HepG2 (cell line): ENCODE measurements at regions not wholly inside any gene's neighbourhood (a gene's known extent, or its start where the extent isn't known, plus 50 kb on each side); places are given as distances from the start of the nearest gene placed in this dataset.

Experiments used
- ATAC-seq: fragments of 200-7000 bp; cut with Tn5 transposase; 3 replicates; pipeline ENCODE4 v1.9.1; 2020; ENCODE audit warnings: mild to moderate bottlenecking, moderate library complexity
- BruUV-seq: library from RNA; stranded (reverse); fragments of 400-500 nt; replicated peaks from 2 replicates; lab custom pipeline; 2021; lab: Mats Ljungman, UMichigan
- CTCF ChIA-PET: fragments of 300-600 bp; formaldehyde crosslinking; extraction: SDS; loops from one replicate; lab custom pipeline; 2021; ENCODE audit warnings: low total read pairs, inconsistent platforms, low intra/inter-chr PET ratio; lab: Yijun Ruan, JAX
- POLR2A ChIA-PET: fragments of 350-600 bp; sonication (Branson Sonifier 250); formaldehyde crosslinking; loops from one replicate; lab custom pipeline; 2020; ENCODE audit warnings: antibody characterized with exemption, inconsistent platforms; lab: Yijun Ruan, JAX
- DNase-seq: peaks from one replicate; pipeline ENCODE4 v3.0.0-alpha.2; 2015; ENCODE audit warnings: low spot score
- FAIRE-seq: peaks from 3 replicates; lab custom pipeline; 2011; peaks lifted over from hg19 to GRCh38; lab: Jason Lieb, UNC
- H2AFZ ChIP-seq: one replicate; pipeline ENCODE4 v1.6.1; 2011; ENCODE audit warnings: low read length, inconsistent platforms
- H3K27ac ChIP-seq: fragments of 300-600 bp; 3 replicates; pipeline ENCODE4 v1.8.0; 2011; ENCODE audit warnings: mixed run types, mild to moderate bottlenecking, mixed read lengths, low read length, inconsistent platforms; ENCODE audit not compliant: insufficient read depth; ENCODE audit errors: extremely low read length
- H3K27me3 ChIP-seq, 2 experiments: fragments of 200-600 bp in 1 of 2; 2 replicates in 1 of 2; 3 replicates in 1 of 2; pipeline versions ENCODE4 v1.6.0 to v1.8.0; 2011; ENCODE audit warnings: low read length in 2 of 2, mild to moderate bottlenecking in 2 of 2, moderate library complexity in 2 of 2, inconsistent platforms in 1 of 2; ENCODE audit not compliant: insufficient read depth in 2 of 2, control insufficient read depth in 1 of 2
- H3K36me3 ChIP-seq, 2 experiments: fragments of 200-600 bp in 1 of 2; replicated peaks in 1 of 2; 2 replicates in 1 of 2; 3 replicates in 1 of 2; pipeline versions ENCODE4 v1.5.1 to v1.8.0; 2011; ENCODE audit warnings: low read length in 2 of 2, inconsistent platforms in 1 of 2; ENCODE audit not compliant: insufficient read depth in 2 of 2, control insufficient read depth in 1 of 2
- H3K4me1 ChIP-seq: 2 replicates; pipeline ENCODE4 v1.5.1; 2012; ENCODE audit warnings: low read length, inconsistent platforms; ENCODE audit not compliant: insufficient read depth
- H3K4me2 ChIP-seq: 2 replicates; pipeline ENCODE4 v1.6.0; 2011; ENCODE audit warnings: low read depth, low read length, inconsistent platforms
- H3K4me3 ChIP-seq, 3 experiments: fragments of 200-600 bp in 1 of 3; sonication (generic), shearing (Covaris generic) in 1 of 3; replicated peaks in 1 of 3; 2 replicates each; pipeline ENCODE4 v1.5.1; 2011 to 2016; ENCODE audit warnings: low read length in 3 of 3, inconsistent platforms in 2 of 3, low read depth in 2 of 3, mild to moderate bottlenecking in 2 of 3, control low read depth in 1 of 3, mixed read lengths in 1 of 3; ENCODE audit not compliant: insufficient read depth in 1 of 3
- H3K79me2 ChIP-seq: one replicate; pipeline ENCODE4 v1.6.1; 2011; ENCODE audit warnings: low read length, inconsistent platforms; ENCODE audit not compliant: insufficient read depth
- H3K9ac ChIP-seq: 2 replicates; pipeline ENCODE4 v1.6.0; 2011; ENCODE audit warnings: mild to moderate bottlenecking, low read depth, low read length, inconsistent platforms; ENCODE audit not compliant: insufficient read depth
- H3K9me3 ChIP-seq: 2 replicates; pipeline ENCODE4 v1.5.1; 2012; ENCODE audit warnings: mild to moderate bottlenecking, low read length
- H4K20me1 ChIP-seq: 2 replicates; pipeline ENCODE4 v1.6.0; 2011; ENCODE audit warnings: inconsistent platforms, mild to moderate bottlenecking, low read length, moderate library complexity; ENCODE audit not compliant: insufficient read depth
- ATF5 ChIP-seq: sonication (generic); formaldehyde crosslinking; IDR thresholded peaks from 2 replicates; pipeline ENCODE4 v1.4.0; 2020; ENCODE audit warnings: mild to moderate bottlenecking, low read depth, missing genetic modification reagents
- CENPT ChIP-seq: sonication (generic); formaldehyde crosslinking; IDR thresholded peaks from 2 replicates; pipeline ENCODE4 v1.8.0; 2022; ENCODE audit warnings: low read depth, mild to moderate bottlenecking, moderate library complexity, missing genetic modification reagents
- GRHL1 ChIP-seq: sonication (generic); formaldehyde crosslinking; conservative IDR thresholded peaks from 2 replicates; pipeline ENCODE4 v1.8.0; 2022; ENCODE audit warnings: missing genetic modification reagents
- MLLT10 ChIP-seq: sonication (generic); formaldehyde crosslinking; IDR thresholded peaks from 2 replicates; pipeline ENCODE4 v1.4.0; 2020; ENCODE audit warnings: missing genetic modification reagents
- NFYC ChIP-seq: IDR thresholded peaks from 2 replicates; pipeline ENCODE4 v1.6.1; 2016; ENCODE audit warnings: missing genetic modification reagents, missing compliant biosample characterization
- RARG ChIP-seq: sonication (generic); formaldehyde crosslinking; IDR thresholded peaks from 2 replicates; pipeline ENCODE4 v1.4.0; 2020; ENCODE audit warnings: low read depth, mild to moderate bottlenecking, missing genetic modification reagents
- SMC3 ChIP-seq: IDR thresholded peaks from 2 replicates; pipeline ENCODE4 v1.6.1; 2011; ENCODE audit warnings: low read length, improper control_type of control experiment
- TCF12 ChIP-seq, 2 experiments: fragments of 450-650 bp in 1 of 2; sonication (generic) in 1 of 2; formaldehyde crosslinking in 1 of 2; IDR thresholded peaks; 2 replicates each; pipeline versions ENCODE4 v1.6.1 to v1.8.0; 2017 to 2022; ENCODE audit warnings: antibody characterized with exemption in 1 of 2, mild to moderate bottlenecking in 1 of 2, missing genetic modification reagents in 1 of 2, moderate library complexity in 1 of 2
- TGIF2 ChIP-seq: IDR thresholded peaks from 2 replicates; pipeline ENCODE4 v1.6.1; 2016; ENCODE audit warnings: control low read depth, missing compliant biosample characterization
- ZBED4 ChIP-seq: sonication (generic); formaldehyde crosslinking; IDR thresholded peaks from 2 replicates; pipeline ENCODE4 v1.4.0; 2020; ENCODE audit warnings: missing genetic modification reagents, borderline replicate concordance
- ZBTB33 ChIP-seq: sonication (generic); formaldehyde crosslinking; IDR thresholded peaks from 2 replicates; pipeline ENCODE4 v1.4.0; 2020; ENCODE audit warnings: missing genetic modification reagents
- ZNF256 ChIP-seq: sonication (generic); formaldehyde crosslinking; conservative IDR thresholded peaks from 2 replicates; pipeline ENCODE4 v1.4.0; 2020; ENCODE audit warnings: missing genetic modification reagents
- WGBS: methylation state at CpG from one replicate; pipeline ENCODE4 v1.1.6; 2017; ENCODE audit warnings: low lambda C conversion rate; 5-methylcytosine and 5-hydroxymethylcytosine counted together
- in situ Hi-C: cut with HindIII; loops from 2 replicates; pipeline ENCODE4 v1.10.0; 2017; ENCODE audit warnings: low pct_unique_long_range_greater_than_20kb; ENCODE audit not compliant: extremely low pct_ligation_motif_present
- intact Hi-C: fragments of 100-400 bp; cut with micrococcal nuclease; formaldehyde crosslinking; loops from one replicate; pipeline ENCODE4 v1.10.0; 2022; ENCODE audit not compliant: unreplicated experiment

GRCh38 chr5:13186177-13186576, 758.3 kb downstream of the DNAH5 start:
- no peak overlapping the region for H3K4me2 ChIP-seq
- DNase-seq (no peak), ATAC-seq (no peak), FAIRE-seq (no peak)
- no peak overlapping the region for H3K4me3 ChIP-seq
- no peaks in the 10 kb centered on the region for H4K20me1 ChIP-seq
- no peaks in the 10 kb centered on the region for H3K79me2 ChIP-seq
- no peak overlapping the region for H3K27ac ChIP-seq
- H3K36me3 ChIP-seq: no peaks in the 10 kb centered on the region
- H2AFZ ChIP-seq: no peak overlapping the region
- POLR2A ChIA-PET: no interaction called here
- CTCF ChIA-PET: no interaction called here
- intact Hi-C loops (no loop called here), in situ Hi-C loops (no loop called here)
- 25% methylated on average over 1 of the region's 1 CpG for WGBS
- H3K9me3 ChIP-seq: peaks cover 98% of the 10 kb centered on the region
- H3K4me1 ChIP-seq: no peaks in the 10 kb centered on the region
- no peaks in the 10 kb centered on the region; a peak in 1 of 5 replicates for H3K27me3 ChIP-seq
- no peak for TF ChIP-seq SMC3
- TF ChIP-seq CENPT: no peak
- no peak for TF ChIP-seq MLLT10
- no peak for TF ChIP-seq TGIF2 (CRISPR knock-in tag)
- TF ChIP-seq GRHL1 (CRISPR knock-in tag): no peak
- no peak for TF ChIP-seq ZNF256
- TF ChIP-seq ATF5 (CRISPR knock-in tag): no peak
- TF ChIP-seq ZBED4 (CRISPR knock-in tag): no peak
- TF ChIP-seq RARG: no peak
- TF ChIP-seq ZBTB33: no peak
- no peak for TF ChIP-seq NFYC
- no peak for TF ChIP-seq TCF12 (IDR thresholded peaks at IDR 0.05)
- TF ChIP-seq TCF12 (CRISPR knock-in tag; IDR thresholded peaks at IDR 0.05): no peak
- no peak overlapping the region for H3K9ac ChIP-seq
- no TSS peak for BruUV-seq
